ENCODE measurements at regions not wholly inside any gene's neighbourhood (a gene's known extent, or its start where the extent isn't known, plus 50 kb on each side); places are given as distances from the start of the nearest gene placed in this dataset.
"Not testable (repeated sequence)": the region's sequence is repeated elsewhere in the genome, so short reads cannot be mapped to it uniquely, and the experiment has no call there.

DNA sequence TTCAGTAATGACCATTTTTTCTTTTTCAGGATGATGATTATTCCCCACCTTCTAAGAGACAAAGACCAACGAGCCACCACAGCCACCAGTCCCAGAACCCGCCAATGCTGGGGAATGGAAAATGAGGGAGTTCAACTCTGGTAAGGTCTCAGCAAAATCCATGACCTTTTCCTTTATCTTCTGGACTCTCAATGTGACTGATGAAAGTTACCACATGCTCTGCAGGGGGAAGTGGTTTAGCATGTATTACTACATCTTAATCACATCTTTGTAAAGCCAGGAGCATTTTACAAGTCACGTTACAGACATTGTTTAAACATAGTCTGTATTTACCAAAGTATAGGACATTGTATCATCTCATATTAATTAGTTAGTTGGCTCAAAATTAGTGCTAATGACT, 89.3 kb upstream of the METTL14 start:
- not testable (repeated sequence) for TF ChIP-seq EZH2 (IDR thresholded peaks at IDR 0.05; ENCODE audit: borderline replicate concordance, low read length)
- TF ChIP-seq, protein P1, sequence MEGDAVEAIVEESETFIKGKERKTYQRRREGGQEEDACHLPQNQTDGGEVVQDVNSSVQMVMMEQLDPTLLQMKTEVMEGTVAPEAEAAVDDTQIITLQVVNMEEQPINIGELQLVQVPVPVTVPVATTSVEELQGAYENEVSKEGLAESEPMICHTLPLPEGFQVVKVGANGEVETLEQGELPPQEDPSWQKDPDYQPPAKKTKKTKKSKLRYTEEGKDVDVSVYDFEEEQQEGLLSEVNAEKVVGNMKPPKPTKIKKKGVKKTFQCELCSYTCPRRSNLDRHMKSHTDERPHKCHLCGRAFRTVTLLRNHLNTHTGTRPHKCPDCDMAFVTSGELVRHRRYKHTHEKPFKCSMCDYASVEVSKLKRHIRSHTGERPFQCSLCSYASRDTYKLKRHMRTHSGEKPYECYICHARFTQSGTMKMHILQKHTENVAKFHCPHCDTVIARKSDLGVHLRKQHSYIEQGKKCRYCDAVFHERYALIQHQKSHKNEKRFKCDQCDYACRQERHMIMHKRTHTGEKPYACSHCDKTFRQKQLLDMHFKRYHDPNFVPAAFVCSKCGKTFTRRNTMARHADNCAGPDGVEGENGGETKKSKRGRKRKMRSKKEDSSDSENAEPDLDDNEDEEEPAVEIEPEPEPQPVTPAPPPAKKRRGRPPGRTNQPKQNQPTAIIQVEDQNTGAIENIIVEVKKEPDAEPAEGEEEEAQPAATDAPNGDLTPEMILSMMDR (IDR thresholded peaks at IDR 0.05; ENCODE audit: low read length): not testable (repeated sequence)

Data from OCI-LY1 (cell line).